Spinal cord (tissue), 9 donors: ENCODE measurements at regions not wholly inside any gene's neighbourhood (a gene's known extent, or its start where the extent isn't known, plus 50 kb on each side); places are given as distances from the start of the nearest gene placed in this dataset.

Experiments used
- DNase-seq, 6 donors: peaks; one replicate each; pipeline versions ENCODE4 v3.0.0 to v3.0.0-alpha.2; 2013 to 2015; ENCODE audit warnings: low spot score in 6 of 6, low read depth in 4 of 6
- H3K27ac ChIP-seq: one replicate; pipeline ENCODE4 v1.5.1; 2013; ENCODE audit warnings: low read depth, low read length, control low read depth
- H3K27me3 ChIP-seq: one replicate; pipeline ENCODE4 v1.6.1; 2013; ENCODE audit warnings: low read length; ENCODE audit not compliant: control insufficient read depth, insufficient read depth
- H3K36me3 ChIP-seq: one replicate; pipeline ENCODE4 v1.6.1; 2013; ENCODE audit warnings: low read length; ENCODE audit not compliant: control insufficient read depth, insufficient read depth
- H3K4me1 ChIP-seq: one replicate; pipeline ENCODE4 v1.6.1; 2013; ENCODE audit warnings: low read length; ENCODE audit not compliant: control insufficient read depth, insufficient read depth
- H3K4me3 ChIP-seq: one replicate; pipeline ENCODE4 v1.5.1; 2013; ENCODE audit warnings: low read depth, low read length, control low read depth
- H3K9me3 ChIP-seq: one replicate; pipeline ENCODE4 v1.6.1; 2013; ENCODE audit warnings: low read length; ENCODE audit not compliant: control insufficient read depth, insufficient read depth
- WGBS: methylation state at CpG from one replicate; pipeline ENCODE4 v1.1.5; 2013; ENCODE audit warnings: missing lambda C conversion rate; ENCODE audit not compliant: insufficient coverage; 5-methylcytosine and 5-hydroxymethylcytosine counted together
- donor health status: healthy.

DNA sequence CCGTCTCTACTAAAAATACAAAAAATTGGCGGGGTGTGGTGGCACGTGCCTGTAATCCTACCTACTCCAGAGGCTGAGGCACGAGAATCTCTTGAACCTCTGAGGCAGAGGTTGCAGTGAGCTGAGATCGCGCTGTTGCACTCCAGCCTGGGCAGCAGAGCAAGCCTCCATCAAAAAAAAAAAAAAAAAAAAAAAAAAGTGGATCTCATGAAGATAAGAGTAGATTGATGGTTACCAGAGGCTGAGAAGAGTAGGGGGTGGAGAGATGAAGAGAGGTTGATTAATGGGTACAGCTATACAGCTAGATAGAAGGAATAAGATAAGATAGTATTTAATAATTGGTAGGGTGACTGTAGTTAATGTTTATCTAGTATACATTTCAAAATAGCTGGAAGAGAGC lies 65.9 kb upstream of the LRRC3B start:
- Histone ChIP-seq H3K9me3 (no peaks in the 10 kb centered on the region), H3K36me3 (no peaks in the 10 kb centered on the region), H3K4me3 (no peak overlapping the region), H3K27ac (no peak overlapping the region), H3K4me1 (no peaks in the 10 kb centered on the region), H3K27me3 (no peaks in the 10 kb centered on the region)
- WGBS = no CpG with 5 or more reads among the region's 6 CpGs
- DNase-seq = no peak

DNA sequence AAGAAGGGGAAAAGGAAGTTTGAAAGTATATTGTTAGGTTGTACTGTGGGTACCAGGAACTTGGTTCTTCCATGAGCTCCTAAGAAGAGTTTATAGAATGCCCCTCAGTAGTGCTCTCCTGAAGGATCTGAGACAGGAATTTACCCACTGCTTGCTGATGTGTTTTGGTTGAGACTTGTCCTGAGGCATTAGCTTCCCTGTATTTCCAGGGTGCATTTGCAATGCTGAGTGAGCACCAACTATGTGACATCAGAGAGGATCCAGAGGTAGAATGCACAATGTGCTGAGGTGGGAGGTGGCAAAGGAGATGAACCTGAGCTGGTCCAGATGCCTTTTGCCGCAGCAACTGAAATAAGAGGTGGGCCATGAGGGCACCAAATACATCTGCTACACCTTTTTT lies 64.3 kb upstream of the LRRC3B start:
- H3K27me3 ChIP-seq = no peaks in the 10 kb centered on the region
- no peaks in the 10 kb centered on the region for H3K4me1 ChIP-seq
- no peaks in the 10 kb centered on the region for H3K36me3 ChIP-seq
- H3K4me3 ChIP-seq = no peak overlapping the region
- no CpG with 5 or more reads among the region's 1 CpG for WGBS
- H3K27ac ChIP-seq = no peak overlapping the region
- H3K9me3 ChIP-seq = no peaks in the 10 kb centered on the region
- DNase-seq = no peak

DNA sequence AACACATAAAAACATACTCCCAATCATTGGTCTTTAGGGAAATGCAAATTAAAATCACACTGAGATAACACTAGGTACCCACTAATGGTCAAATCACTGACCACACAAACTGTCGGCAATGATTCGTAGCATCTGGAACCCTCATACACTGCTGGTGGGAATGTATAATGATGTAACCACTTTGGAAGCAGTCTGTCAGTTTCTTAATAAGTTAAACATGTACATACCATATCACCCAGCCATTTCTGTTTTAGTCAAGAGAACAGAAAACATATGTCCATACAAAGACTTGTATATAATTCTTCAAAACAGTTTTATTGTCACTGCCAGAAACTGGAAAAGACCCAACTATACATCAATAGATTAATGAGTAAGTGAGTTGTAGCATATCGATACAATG lies 63.3 kb upstream of the LRRC3B start:
- no peak overlapping the region for H3K27ac ChIP-seq
- H3K4me3 ChIP-seq = no peak overlapping the region
- no peaks in the 10 kb centered on the region for H3K9me3 ChIP-seq
- H3K36me3 ChIP-seq = no peaks in the 10 kb centered on the region
- no peaks in the 10 kb centered on the region for H3K4me1 ChIP-seq
- H3K27me3 ChIP-seq = no peaks in the 10 kb centered on the region
- no CpG with 5 or more reads among the region's 3 CpGs for WGBS
- DNase-seq = no peak

DNA sequence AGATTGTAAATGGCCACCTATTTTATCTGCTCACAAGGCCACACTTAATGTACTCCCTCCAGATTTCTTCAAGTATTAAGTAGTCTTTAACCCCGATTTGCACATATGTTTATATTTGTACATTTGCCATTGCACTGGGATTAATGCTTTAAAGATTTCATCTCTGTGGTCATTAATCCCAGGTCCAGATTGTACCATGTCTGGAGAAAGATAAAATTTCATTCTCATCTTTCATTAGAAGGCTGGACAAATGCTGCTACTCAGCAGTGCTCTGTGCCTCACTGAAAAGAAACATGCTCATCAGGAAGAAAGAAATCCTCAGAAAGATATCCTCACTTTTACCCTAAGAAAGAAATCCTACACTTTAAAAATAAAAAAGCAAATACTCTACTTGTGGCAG lies 62.5 kb upstream of the LRRC3B start:
- WGBS = no CpG with 5 or more reads among the region's 1 CpG
- H3K4me1 ChIP-seq = no peaks in the 10 kb centered on the region
- H3K9me3 ChIP-seq = no peaks in the 10 kb centered on the region
- H3K27me3 ChIP-seq = no peaks in the 10 kb centered on the region
- no peak overlapping the region for H3K27ac ChIP-seq
- H3K36me3 ChIP-seq = no peaks in the 10 kb centered on the region
- no peak for DNase-seq
- no peak overlapping the region for H3K4me3 ChIP-seq

DNA sequence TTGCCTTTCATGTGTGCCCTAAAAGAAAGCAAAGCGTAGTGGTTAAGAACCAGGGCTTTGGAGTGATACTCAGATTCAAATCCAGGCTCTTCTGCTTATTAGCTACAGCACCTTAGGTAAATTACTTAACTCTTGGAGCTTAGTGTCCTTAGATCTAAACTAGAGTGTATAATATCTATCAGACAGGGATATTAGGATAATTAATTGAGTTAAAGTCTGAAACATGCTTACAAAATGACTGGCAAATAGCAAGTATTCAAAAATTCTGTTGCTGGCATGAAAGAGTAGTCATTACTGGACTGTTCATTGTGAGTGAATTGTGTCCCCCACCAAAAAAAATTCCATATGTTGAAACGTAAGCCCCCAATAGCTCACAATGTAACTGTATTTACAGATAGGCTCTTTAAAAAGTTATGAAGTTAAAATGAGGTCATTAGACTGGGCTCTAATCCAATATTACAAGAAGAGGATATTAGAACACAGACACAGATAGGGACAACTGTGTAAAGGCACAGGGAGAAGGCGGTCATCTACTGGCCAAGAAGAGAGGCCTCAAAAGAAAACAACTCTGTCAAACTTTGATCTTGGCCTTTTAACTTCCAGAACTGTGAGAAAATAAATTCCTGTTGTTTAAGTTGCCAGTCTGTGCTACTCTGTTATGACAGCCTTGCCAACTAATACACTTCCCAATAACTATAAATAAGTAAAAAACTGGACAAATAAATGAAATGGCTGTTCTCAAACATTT lies 60.4 kb upstream of the LRRC3B start:
- H3K4me1 ChIP-seq = no peaks in the 10 kb centered on the region
- no CpG with 5 or more reads among the region's 3 CpGs for WGBS
- no peak for DNase-seq
- H3K4me3 ChIP-seq = no peak overlapping the region
- H3K27me3 ChIP-seq = no peaks in the 10 kb centered on the region
- no peaks in the 10 kb centered on the region for H3K36me3 ChIP-seq
- no peaks in the 10 kb centered on the region for H3K9me3 ChIP-seq
- no peak overlapping the region for H3K27ac ChIP-seq
